ENCODE measurements at regions not wholly inside any gene's neighbourhood (a gene's known extent, or its start where the extent isn't known, plus 50 kb on each side); places are given as distances from the start of the nearest gene placed in this dataset.

- Histone ChIP-seq H3K4me1 (ENCODE audit: control insufficient read depth in 2 of 2, insufficient read depth in 1 of 2, low read depth in 1 of 2, low read length in 2 of 2) (peaks cover 0 to 34% of the 10 kb centered on the region in 2 donors), H2AFZ (ENCODE audit: low read length) (peak overlapping the region; percentile 30), H2BK5ac (ENCODE audit: low read length) (no peak overlapping the region), H3K14ac (ENCODE audit: low read length) (no peak overlapping the region), H2BK12ac (ENCODE audit: low read length) (no peak overlapping the region), H3K79me1 (ENCODE audit: low read depth, low read length) (no peaks in the 10 kb centered on the region), H3K36me3 (replicated peaks in 1 of 2; ENCODE audit: control insufficient read depth in 2 of 2, insufficient read depth in 2 of 2, low read length in 2 of 2) (no peaks in the 10 kb centered on the region), H2BK120ac (ENCODE audit: low read depth, low read length) (no peak overlapping the region), H3K27me3 (ENCODE audit: control insufficient read depth in 3 of 3, insufficient read depth in 3 of 3, low read depth in 1 of 3, low read length in 3 of 3) (no peaks in the 10 kb centered on the region), H3K18ac (ENCODE audit: low read length) (no peak overlapping the region), H2AK5ac (ENCODE audit: low read depth, low read length) (no peak overlapping the region), H3K9me3 (replicated peaks in 1 of 2; ENCODE audit: control insufficient read depth in 2 of 2, insufficient read depth in 1 of 2, low read depth in 1 of 2, low read length in 2 of 2) (no peaks in the 10 kb centered on the region), H3K4ac (ENCODE audit: low read length) (no peak overlapping the region), H3K27ac (replicated peaks; ENCODE audit: low read length) (no peak overlapping the region), H3K4me3 (ENCODE audit: low read length in 2 of 2) (no peak overlapping the region), H3K23ac (ENCODE audit: low read depth, low read length, poor library complexity) (no peak overlapping the region), H2BK15ac (ENCODE audit: low read length) (no peak overlapping the region), H3K9ac (ENCODE audit: low read depth, low read length, poor library complexity) (no peak overlapping the region), H4K8ac (ENCODE audit: low read depth, low read length) (no peak overlapping the region), H4K91ac (ENCODE audit: low read depth, low read length, poor library complexity) (no peak overlapping the region), H3K4me2 (ENCODE audit: insufficient read depth, low read length, poor library complexity, severe bottlenecking) (no peak overlapping the region)
- WGBS, 2 donors (ENCODE audit: extremely low coverage in 2 of 2, insufficient read length in 2 of 2, insufficient replicate concordance in 1 of 2): no CpG with 5 or more reads among the region's 4 CpGs
- DNase-seq (ENCODE audit: low spot score): no peak
These were observed 686.7 kb downstream of the TMEM182 start for GRCh38 chr2:103448495-103448894.

GRCh38 chr2:103451283-103451682 lies 689.5 kb downstream of the TMEM182 start:
- no peaks in the 10 kb centered on the region for H3K27me3 ChIP-seq (ENCODE audit: control insufficient read depth in 3 of 3, insufficient read depth in 3 of 3, low read depth in 1 of 3, low read length in 3 of 3)
- H3K18ac ChIP-seq (ENCODE audit: low read length): no peak overlapping the region
- H2BK5ac ChIP-seq (ENCODE audit: low read length): no peak overlapping the region
- H2BK12ac ChIP-seq (ENCODE audit: low read length): no peak overlapping the region
- H3K27ac ChIP-seq (replicated peaks; ENCODE audit: low read length): no peak overlapping the region
- DNase-seq (ENCODE audit: low spot score): no peak
- no peaks in the 10 kb centered on the region for H3K79me1 ChIP-seq (ENCODE audit: low read depth, low read length)
- no peak overlapping the region for H2BK15ac ChIP-seq (ENCODE audit: low read length)
- H3K4me3 ChIP-seq (ENCODE audit: low read length in 2 of 2): no peak overlapping the region
- H3K9ac ChIP-seq (ENCODE audit: low read depth, low read length, poor library complexity): no peak overlapping the region
- no peak overlapping the region for H3K23ac ChIP-seq (ENCODE audit: low read depth, low read length, poor library complexity)
- no CpG with 5 or more reads among the region's 1 CpG for WGBS, 2 donors (ENCODE audit: extremely low coverage in 2 of 2, insufficient read length in 2 of 2, insufficient replicate concordance in 1 of 2)
- H4K8ac ChIP-seq (ENCODE audit: low read depth, low read length): no peak overlapping the region
- no peak overlapping the region for H2AFZ ChIP-seq (ENCODE audit: low read length)
- no peaks in the 10 kb centered on the region for H3K9me3 ChIP-seq (replicated peaks in 1 of 2; ENCODE audit: control insufficient read depth in 2 of 2, insufficient read depth in 1 of 2, low read depth in 1 of 2, low read length in 2 of 2)
- no peak overlapping the region for H3K14ac ChIP-seq (ENCODE audit: low read length)
- H4K91ac ChIP-seq (ENCODE audit: low read depth, low read length, poor library complexity): no peak overlapping the region
- H3K4me2 ChIP-seq (ENCODE audit: insufficient read depth, low read length, poor library complexity, severe bottlenecking): no peak overlapping the region
- no peak overlapping the region for H2AK5ac ChIP-seq (ENCODE audit: low read depth, low read length)
- no peaks in the 10 kb centered on the region for H3K36me3 ChIP-seq (replicated peaks in 1 of 2; ENCODE audit: control insufficient read depth in 2 of 2, insufficient read depth in 2 of 2, low read length in 2 of 2)
- H3K4ac ChIP-seq (ENCODE audit: low read length): no peak overlapping the region
- peaks cover 0 to 28% of the 10 kb centered on the region in 2 donors for H3K4me1 ChIP-seq (ENCODE audit: control insufficient read depth in 2 of 2, insufficient read depth in 1 of 2, low read depth in 1 of 2, low read length in 2 of 2)
- no peak overlapping the region for H2BK120ac ChIP-seq (ENCODE audit: low read depth, low read length)

GRCh38 chr2:103459283-103459682 lies 697.5 kb downstream of the TMEM182 start:
- no CpG with 5 or more reads among the region's 2 CpGs for WGBS, 2 donors (ENCODE audit: extremely low coverage in 2 of 2, insufficient read length in 2 of 2, insufficient replicate concordance in 1 of 2)
- Histone ChIP-seq H2AK5ac (ENCODE audit: low read depth, low read length) (no peak overlapping the region), H2BK120ac (ENCODE audit: low read depth, low read length) (no peak overlapping the region), H3K23ac (ENCODE audit: low read depth, low read length, poor library complexity) (no peak overlapping the region), H2AFZ (ENCODE audit: low read length) (no peak overlapping the region), H3K27me3 (ENCODE audit: control insufficient read depth in 3 of 3, insufficient read depth in 3 of 3, low read depth in 1 of 3, low read length in 3 of 3) (no peaks in the 10 kb centered on the region), H3K79me1 (ENCODE audit: low read depth, low read length) (no peaks in the 10 kb centered on the region), H3K4me3 (ENCODE audit: low read length in 2 of 2) (no peak overlapping the region), H3K9me3 (replicated peaks in 1 of 2; ENCODE audit: control insufficient read depth in 2 of 2, insufficient read depth in 1 of 2, low read depth in 1 of 2, low read length in 2 of 2) (peaks cover 0 to 4% of the 10 kb centered on the region in 2 donors), H3K18ac (ENCODE audit: low read length) (no peak overlapping the region), H3K4me1 (ENCODE audit: control insufficient read depth in 2 of 2, insufficient read depth in 1 of 2, low read depth in 1 of 2, low read length in 2 of 2) (no peaks in the 10 kb centered on the region), H3K27ac (replicated peaks; ENCODE audit: low read length) (no peak overlapping the region), H2BK15ac (ENCODE audit: low read length) (no peak overlapping the region), H3K36me3 (replicated peaks in 1 of 2; ENCODE audit: control insufficient read depth in 2 of 2, insufficient read depth in 2 of 2, low read length in 2 of 2) (no peaks in the 10 kb centered on the region), H3K9ac (ENCODE audit: low read depth, low read length, poor library complexity) (no peak overlapping the region), H3K4ac (ENCODE audit: low read length) (no peak overlapping the region), H4K8ac (ENCODE audit: low read depth, low read length) (no peak overlapping the region), H4K91ac (ENCODE audit: low read depth, low read length, poor library complexity) (no peak overlapping the region), H2BK5ac (ENCODE audit: low read length) (no peak overlapping the region), H3K14ac (ENCODE audit: low read length) (no peak overlapping the region), H2BK12ac (ENCODE audit: low read length) (no peak overlapping the region), H3K4me2 (ENCODE audit: insufficient read depth, low read length, poor library complexity, severe bottlenecking) (no peak overlapping the region)
- no peak for DNase-seq (ENCODE audit: low spot score)

- H2BK15ac ChIP-seq (ENCODE audit: low read length): no peak overlapping the region
- no peak overlapping the region for H3K9ac ChIP-seq (ENCODE audit: low read depth, low read length, poor library complexity)
- no peak overlapping the region for H3K14ac ChIP-seq (ENCODE audit: low read length)
- H3K27ac ChIP-seq (replicated peaks; ENCODE audit: low read length): no peak overlapping the region
- no peaks in the 10 kb centered on the region for H3K79me1 ChIP-seq (ENCODE audit: low read depth, low read length)
- H3K18ac ChIP-seq (ENCODE audit: low read length): no peak overlapping the region
- H2BK120ac ChIP-seq (ENCODE audit: low read depth, low read length): no peak overlapping the region
- H3K4me2 ChIP-seq (ENCODE audit: insufficient read depth, low read length, poor library complexity, severe bottlenecking): no peak overlapping the region
- no peaks in the 10 kb centered on the region for H3K4me1 ChIP-seq (ENCODE audit: control insufficient read depth in 2 of 2, insufficient read depth in 1 of 2, low read depth in 1 of 2, low read length in 2 of 2)
- no peak for DNase-seq (ENCODE audit: low spot score)
- H3K4me3 ChIP-seq (ENCODE audit: low read length in 2 of 2): no peak overlapping the region
- WGBS, 2 donors (ENCODE audit: extremely low coverage in 2 of 2, insufficient read length in 2 of 2, insufficient replicate concordance in 1 of 2): no CpG with 5 or more reads among the region's 2 CpGs
- H3K23ac ChIP-seq (ENCODE audit: low read depth, low read length, poor library complexity): no peak overlapping the region
- no peaks in the 10 kb centered on the region for H3K27me3 ChIP-seq (ENCODE audit: control insufficient read depth in 3 of 3, insufficient read depth in 3 of 3, low read depth in 1 of 3, low read length in 3 of 3)
- no peak overlapping the region for H2AFZ ChIP-seq (ENCODE audit: low read length)
- no peak overlapping the region for H4K91ac ChIP-seq (ENCODE audit: low read depth, low read length, poor library complexity)
- H3K36me3 ChIP-seq (replicated peaks in 1 of 2; ENCODE audit: control insufficient read depth in 2 of 2, insufficient read depth in 2 of 2, low read length in 2 of 2): no peaks in the 10 kb centered on the region
- H3K9me3 ChIP-seq (replicated peaks in 1 of 2; ENCODE audit: control insufficient read depth in 2 of 2, insufficient read depth in 1 of 2, low read depth in 1 of 2, low read length in 2 of 2): peaks cover 0 to 4% of the 10 kb centered on the region in 2 donors
- H4K8ac ChIP-seq (ENCODE audit: low read depth, low read length): no peak overlapping the region
- H2BK5ac ChIP-seq (ENCODE audit: low read length): no peak overlapping the region
- H3K4ac ChIP-seq (ENCODE audit: low read length): no peak overlapping the region
- no peak overlapping the region for H2AK5ac ChIP-seq (ENCODE audit: low read depth, low read length)
- H2BK12ac ChIP-seq (ENCODE audit: low read length): no peak overlapping the region
These were observed 700.3 kb downstream of the TMEM182 start for GRCh38 chr2:103462101-103462500.

All from neuronal stem cell (in vitro differentiated cells).